ENCODE measurements at regions not wholly inside any gene's neighbourhood (a gene's known extent, or its start where the extent isn't known, plus 50 kb on each side); places are given as distances from the start of the nearest gene placed in this dataset.

DNA sequence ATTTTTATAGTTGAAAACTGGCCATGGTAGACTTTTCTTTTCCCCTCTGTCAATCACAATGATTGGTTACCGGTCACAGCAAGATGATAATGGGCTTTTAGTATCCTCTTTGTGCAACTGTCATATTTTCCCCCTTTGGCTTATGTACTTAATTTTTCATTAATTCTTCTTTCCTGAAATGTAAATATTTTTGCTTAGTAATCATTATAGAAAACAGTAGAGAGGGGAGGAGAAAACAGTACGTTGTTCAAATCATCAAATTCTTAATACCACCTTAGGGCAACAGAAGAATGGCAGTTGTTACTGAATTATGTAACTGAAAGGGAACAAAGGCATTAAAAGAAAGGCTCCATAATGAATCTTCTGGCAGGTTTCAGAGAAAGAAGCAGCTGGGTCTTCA, 699.0 kb downstream of the METTL4 start:
- in situ Hi-C loops (cut with MboI; ENCODE audit: low pct_unique_long_range_greater_than_20kb, low sequenced_read_pairs, unreplicated experiment), result no loop called here
- TF ChIP-seq, protein P1, sequence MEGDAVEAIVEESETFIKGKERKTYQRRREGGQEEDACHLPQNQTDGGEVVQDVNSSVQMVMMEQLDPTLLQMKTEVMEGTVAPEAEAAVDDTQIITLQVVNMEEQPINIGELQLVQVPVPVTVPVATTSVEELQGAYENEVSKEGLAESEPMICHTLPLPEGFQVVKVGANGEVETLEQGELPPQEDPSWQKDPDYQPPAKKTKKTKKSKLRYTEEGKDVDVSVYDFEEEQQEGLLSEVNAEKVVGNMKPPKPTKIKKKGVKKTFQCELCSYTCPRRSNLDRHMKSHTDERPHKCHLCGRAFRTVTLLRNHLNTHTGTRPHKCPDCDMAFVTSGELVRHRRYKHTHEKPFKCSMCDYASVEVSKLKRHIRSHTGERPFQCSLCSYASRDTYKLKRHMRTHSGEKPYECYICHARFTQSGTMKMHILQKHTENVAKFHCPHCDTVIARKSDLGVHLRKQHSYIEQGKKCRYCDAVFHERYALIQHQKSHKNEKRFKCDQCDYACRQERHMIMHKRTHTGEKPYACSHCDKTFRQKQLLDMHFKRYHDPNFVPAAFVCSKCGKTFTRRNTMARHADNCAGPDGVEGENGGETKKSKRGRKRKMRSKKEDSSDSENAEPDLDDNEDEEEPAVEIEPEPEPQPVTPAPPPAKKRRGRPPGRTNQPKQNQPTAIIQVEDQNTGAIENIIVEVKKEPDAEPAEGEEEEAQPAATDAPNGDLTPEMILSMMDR (IDR thresholded peaks at IDR 0.05; ENCODE audit: extremely low read depth, insufficient read depth, missing control alignments), result no peak
- no peak for DNase-seq (ENCODE audit: low spot score)

DNA sequence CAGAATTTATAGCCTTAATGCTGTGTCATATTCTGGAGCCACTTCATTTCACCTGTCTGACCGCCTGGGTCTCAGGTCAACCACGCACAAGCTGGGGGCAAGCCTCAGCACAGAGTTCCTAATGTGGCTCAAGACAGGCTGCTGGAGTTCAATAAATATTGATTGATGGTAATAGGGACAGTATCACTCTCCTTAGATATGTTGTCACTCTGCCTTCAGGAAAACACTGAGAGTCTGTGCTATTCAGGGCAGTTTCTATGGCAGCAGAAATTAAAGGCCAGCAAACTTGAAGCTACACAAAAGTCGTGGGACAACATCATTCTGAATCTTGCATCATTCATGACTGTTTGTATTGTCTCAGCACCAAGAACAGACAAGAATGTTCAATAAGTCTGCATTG, 696.1 kb downstream of the METTL4 start:
- TF ChIP-seq, protein P1 (IDR thresholded peaks at IDR 0.05; ENCODE audit: extremely low read depth, insufficient read depth, missing control alignments), result no peak
- in situ Hi-C loops (cut with MboI; ENCODE audit: low pct_unique_long_range_greater_than_20kb, low sequenced_read_pairs, unreplicated experiment), result no loop called here
- no peak for DNase-seq (ENCODE audit: low spot score)

DNA sequence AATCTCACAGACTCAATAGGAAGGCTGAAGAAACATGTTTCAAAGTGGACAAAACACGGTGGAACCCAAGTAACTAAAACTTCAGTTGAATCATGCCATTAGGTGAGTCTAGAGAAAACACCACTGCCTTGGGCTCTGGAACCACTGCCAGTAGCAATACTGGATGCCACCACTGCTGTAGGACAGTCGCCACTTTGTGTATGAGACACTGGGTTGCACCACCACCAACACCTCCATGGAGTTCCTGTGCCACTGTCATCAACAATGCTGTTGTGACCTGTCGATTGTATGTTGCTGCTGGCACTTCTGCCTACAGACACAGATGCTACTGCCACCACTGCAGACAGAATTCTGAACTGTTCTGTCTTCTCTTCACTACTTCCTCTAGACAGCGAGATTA, 686.7 kb downstream of the METTL4 start:
- TF ChIP-seq, protein P1 (IDR thresholded peaks at IDR 0.05; ENCODE audit: extremely low read depth, insufficient read depth, missing control alignments), result no peak
- DNase-seq (ENCODE audit: low spot score), result no peak
- in situ Hi-C loops (cut with MboI; ENCODE audit: low pct_unique_long_range_greater_than_20kb, low sequenced_read_pairs, unreplicated experiment), result no loop called here

DNA sequence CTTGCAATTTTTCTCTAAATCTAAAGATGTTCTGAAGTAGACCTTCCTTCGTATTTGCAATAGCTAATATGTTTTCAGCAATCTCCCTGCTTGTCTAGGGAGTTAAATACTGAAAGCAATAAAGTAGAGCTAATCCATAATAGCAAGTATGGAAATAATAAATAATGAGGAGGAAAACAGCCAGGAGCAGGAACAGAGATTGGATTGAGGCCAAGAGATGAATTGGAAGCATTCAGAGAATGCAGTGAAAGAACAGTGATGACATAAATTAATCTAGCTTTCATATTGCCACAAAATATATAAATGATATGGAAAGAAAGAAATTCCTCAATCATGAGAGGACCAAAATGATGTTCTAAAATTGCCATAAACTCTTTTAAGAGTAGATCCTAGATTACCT, 679.7 kb downstream of the METTL4 start:
- in situ Hi-C loops (cut with MboI; ENCODE audit: low pct_unique_long_range_greater_than_20kb, low sequenced_read_pairs, unreplicated experiment), result no loop called here
- DNase-seq (ENCODE audit: low spot score), result no peak
- TF ChIP-seq, protein P1 (IDR thresholded peaks at IDR 0.05; ENCODE audit: extremely low read depth, insufficient read depth, missing control alignments), result no peak

DNA sequence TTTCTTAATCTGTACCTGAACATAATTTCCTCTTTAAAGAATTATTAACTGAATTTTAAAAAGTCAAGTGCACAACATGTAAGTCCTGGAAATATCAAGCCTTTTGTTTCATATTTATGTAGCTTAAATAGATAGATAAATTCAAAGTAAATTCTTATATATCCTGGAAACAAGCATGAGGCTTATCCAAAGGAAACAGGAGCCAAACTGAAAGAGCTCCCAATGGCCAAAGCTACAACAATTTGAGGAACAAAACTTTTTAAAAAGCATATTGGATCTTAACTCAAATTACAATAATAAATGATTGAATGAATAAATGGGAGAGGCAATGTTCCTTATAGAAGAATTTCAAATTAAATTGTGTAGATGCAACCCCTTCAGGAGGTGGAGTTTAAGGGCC, 679.1 kb downstream of the METTL4 start:
- no peak for DNase-seq (ENCODE audit: low spot score)
- TF ChIP-seq, protein P1 (IDR thresholded peaks at IDR 0.05; ENCODE audit: extremely low read depth, insufficient read depth, missing control alignments), result no peak
- in situ Hi-C loops (cut with MboI; ENCODE audit: low pct_unique_long_range_greater_than_20kb, low sequenced_read_pairs, unreplicated experiment), result no loop called here

DNA sequence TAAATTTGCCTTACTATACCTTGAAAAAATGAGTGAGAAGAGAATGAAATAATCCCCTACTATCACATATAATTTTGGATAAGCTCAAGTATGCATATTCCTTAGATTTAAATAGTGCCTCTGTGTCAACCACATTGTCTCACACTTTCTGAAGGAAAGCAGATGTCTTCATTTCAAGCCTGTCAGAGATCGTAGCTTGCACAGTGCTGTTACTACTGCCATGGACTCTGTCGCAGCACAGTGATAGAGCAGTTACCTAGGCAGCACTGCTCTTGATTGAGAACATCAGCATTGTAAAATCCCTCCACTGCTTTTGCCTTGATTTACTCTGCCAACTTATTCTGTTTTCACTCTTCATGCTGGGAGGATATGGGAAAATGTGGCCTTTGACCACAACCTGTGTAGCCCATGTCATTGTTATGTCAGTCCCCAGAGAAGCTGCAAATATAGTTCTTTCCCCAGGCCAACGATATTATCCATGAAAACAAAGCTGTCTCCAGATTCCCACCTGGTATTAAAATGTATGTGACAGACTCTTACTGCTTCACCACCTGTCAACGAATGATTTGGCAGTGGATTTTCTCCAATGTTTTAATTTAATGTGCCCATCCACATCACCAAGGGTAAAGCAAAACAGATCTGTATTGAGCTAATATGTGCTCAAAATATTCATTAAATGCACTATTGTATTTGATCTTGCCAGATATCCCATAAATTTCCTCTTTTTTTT, 675.7 kb downstream of the METTL4 start:
- in situ Hi-C loops (cut with MboI; ENCODE audit: low pct_unique_long_range_greater_than_20kb, low sequenced_read_pairs, unreplicated experiment), result no loop called here

More for the DNA sequence above, 675.7 kb downstream of the METTL4 start:
- DNase-seq (ENCODE audit: low spot score), result no peak
- TF ChIP-seq, protein P1 (IDR thresholded peaks at IDR 0.05; ENCODE audit: extremely low read depth, insufficient read depth, missing control alignments), result no peak

Data from GM13977 (cell line).